ENCODE measurements at regions not wholly inside any gene's neighbourhood (a gene's known extent, or its start where the extent isn't known, plus 50 kb on each side); places are given as distances from the start of the nearest gene placed in this dataset.

DNA sequence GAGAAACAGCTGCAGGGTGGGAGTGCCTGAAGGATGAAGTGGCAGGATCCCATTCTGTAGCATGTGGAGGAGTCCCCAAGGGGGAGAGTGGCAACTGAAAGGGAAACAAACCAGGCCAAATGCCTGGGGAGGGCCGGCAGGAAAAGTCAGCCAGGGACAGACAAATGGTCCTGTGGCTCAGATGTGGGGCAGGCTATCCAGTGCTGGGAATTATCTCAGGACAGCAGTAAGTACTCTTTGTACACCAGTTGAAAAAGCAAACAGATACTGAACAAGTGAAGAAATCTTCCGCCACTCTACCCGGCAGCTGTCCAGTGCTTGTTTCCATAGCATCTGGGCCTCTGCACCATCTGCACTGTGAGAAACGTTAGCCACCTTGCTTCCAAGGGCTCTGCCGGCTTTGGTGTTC, 408.9 kb downstream of the LRATD1 start:
- TF ChIP-seq, protein P1, sequence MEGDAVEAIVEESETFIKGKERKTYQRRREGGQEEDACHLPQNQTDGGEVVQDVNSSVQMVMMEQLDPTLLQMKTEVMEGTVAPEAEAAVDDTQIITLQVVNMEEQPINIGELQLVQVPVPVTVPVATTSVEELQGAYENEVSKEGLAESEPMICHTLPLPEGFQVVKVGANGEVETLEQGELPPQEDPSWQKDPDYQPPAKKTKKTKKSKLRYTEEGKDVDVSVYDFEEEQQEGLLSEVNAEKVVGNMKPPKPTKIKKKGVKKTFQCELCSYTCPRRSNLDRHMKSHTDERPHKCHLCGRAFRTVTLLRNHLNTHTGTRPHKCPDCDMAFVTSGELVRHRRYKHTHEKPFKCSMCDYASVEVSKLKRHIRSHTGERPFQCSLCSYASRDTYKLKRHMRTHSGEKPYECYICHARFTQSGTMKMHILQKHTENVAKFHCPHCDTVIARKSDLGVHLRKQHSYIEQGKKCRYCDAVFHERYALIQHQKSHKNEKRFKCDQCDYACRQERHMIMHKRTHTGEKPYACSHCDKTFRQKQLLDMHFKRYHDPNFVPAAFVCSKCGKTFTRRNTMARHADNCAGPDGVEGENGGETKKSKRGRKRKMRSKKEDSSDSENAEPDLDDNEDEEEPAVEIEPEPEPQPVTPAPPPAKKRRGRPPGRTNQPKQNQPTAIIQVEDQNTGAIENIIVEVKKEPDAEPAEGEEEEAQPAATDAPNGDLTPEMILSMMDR (conservative IDR thresholded peaks at IDR 0.05; ENCODE audit: low read depth, low read length) = no peak
- no peak for DNase-seq (ENCODE audit: low read depth)
- no peak overlapping the region for H3K4me3 ChIP-seq (ENCODE audit: low read depth, low read length)

DNA sequence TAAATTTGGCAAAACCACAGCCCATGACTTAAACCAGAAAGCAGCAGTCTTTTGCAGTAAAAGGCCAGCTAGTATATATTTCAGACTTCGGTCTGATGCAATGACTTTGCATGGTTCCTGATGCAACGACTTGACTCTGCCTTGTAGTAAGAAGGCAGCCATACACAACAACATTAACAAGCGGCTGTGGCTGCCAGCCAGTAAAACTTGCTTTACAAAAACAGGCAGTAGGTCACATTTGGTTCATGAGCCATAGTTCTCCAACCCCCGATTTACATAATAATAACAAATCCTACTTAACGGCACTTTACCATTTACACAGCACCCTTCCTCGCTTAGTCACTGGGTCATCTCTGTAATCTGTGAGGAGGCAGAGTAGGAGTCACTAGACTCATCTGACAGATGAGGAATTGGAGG, 410.3 kb downstream of the LRATD1 start:
- H3K4me3 ChIP-seq (ENCODE audit: low read depth, low read length) = no peak overlapping the region
- TF ChIP-seq, protein P1 (conservative IDR thresholded peaks at IDR 0.05; ENCODE audit: low read depth, low read length) = no peak
- DNase-seq (ENCODE audit: low read depth) = peak; percentile 6

DNA sequence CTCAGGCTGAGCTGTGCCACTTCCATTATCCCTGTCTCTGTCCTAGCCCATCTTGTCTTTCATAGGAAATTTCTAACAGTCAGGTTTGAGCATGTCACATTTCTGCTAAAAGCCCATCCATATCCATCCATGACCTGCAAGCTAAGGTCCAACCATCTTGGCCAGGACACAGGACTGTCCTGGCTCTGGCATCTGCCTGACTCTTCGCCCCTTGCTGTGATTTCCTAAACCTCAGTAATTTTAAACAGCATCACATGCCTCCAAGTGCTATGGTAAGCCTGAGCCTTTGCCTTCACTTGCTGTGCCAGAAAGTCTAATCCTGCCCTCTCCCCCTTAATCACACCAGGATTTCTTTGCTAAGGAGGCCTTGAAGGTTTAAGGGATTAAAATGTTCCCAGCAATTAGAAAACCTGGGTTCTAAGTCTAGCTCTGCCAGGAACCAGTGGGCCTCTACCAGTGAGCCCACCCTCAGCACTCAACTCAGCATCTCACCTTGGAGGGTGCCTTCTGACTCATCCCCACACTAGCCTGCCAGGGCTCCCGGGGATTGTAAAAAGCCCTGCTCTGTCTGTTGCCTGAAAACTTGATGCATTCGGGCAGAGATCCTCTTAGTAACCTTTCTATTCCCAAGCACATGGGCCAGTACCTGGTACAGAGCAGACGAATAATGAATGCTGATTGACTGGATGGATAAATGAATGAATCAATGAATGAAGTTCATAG, 411.0 kb downstream of the LRATD1 start:
- no peak overlapping the region for H3K4me3 ChIP-seq (ENCODE audit: low read depth, low read length)

DNA sequence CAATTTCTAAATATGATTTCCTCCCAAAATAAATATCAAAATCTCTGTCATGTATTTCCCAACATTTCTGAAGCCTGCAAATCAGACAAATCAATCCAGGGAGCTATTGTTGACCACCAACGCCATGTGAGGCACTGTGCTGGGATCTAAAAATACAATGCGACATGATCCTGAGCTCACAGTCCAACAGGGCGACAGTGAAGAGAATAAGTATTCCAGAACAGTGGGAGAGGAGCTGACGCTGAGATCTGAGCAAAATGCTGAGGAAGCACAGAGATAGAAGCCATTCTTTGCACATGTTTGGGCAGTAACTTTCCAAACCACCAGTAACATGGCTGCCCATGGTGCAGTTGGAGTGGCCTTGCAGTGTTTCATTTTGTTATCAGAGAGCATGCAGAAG, 412.5 kb downstream of the LRATD1 start:
- DNase-seq (ENCODE audit: low read depth) = no peak
- H3K4me3 ChIP-seq (ENCODE audit: low read depth, low read length) = no peak overlapping the region
- TF ChIP-seq, protein P1 (conservative IDR thresholded peaks at IDR 0.05; ENCODE audit: low read depth, low read length) = no peak

More for the DNA sequence above, 411.0 kb downstream of the LRATD1 start:
- TF ChIP-seq, protein P1 (conservative IDR thresholded peaks at IDR 0.05; ENCODE audit: low read depth, low read length) = no peak
- no peak for DNase-seq (ENCODE audit: low read depth)

DNA sequence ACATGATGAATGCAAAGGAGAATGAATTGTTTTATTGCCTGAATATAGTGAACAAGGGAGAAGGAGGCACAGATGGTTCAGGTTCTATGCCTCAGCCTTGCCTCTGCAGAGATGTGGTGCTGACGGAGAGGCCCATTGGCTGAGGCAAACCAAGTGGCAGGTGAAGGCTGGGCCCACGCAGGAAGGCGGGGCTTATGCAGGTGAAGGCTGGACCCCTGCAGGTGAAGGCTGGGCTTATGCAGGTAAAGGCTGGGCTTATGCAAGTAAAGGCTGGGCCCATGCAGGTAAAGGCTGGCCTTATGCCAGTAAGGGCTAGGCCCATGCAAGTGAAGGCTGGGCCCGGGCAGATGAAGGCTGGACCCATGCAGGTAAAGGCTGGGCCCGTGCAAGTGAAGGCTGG, 414.7 kb downstream of the LRATD1 start:
- H3K4me3 ChIP-seq (ENCODE audit: low read depth, low read length) = no peak overlapping the region
- DNase-seq (ENCODE audit: low read depth) = no peak
- TF ChIP-seq, protein P1 (conservative IDR thresholded peaks at IDR 0.05; ENCODE audit: low read depth, low read length) = no peak

DNA sequence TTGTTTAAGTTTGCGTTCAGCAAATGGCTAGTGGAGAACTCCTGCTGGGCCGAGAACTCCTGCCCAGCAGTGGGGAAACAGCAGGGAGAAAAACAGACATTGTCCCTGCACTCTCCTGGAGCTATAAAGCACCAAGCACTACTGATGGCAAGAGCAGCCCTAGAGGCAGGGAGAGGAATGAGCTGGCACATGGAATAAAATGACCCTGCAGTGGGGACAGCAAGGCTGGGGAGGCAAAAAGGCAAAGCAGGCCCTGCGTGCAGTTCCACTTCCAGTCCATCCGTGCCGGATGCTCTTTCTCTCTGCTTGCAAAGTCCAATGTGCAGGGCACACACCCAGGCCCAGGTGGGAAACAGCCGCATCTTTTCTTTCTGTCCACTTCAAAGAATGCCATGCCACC, 415.5 kb downstream of the LRATD1 start:
- TF ChIP-seq, protein P1 (conservative IDR thresholded peaks at IDR 0.05; ENCODE audit: low read depth, low read length) = no peak
- no peak overlapping the region for H3K4me3 ChIP-seq (ENCODE audit: low read depth, low read length)

More for the DNA sequence above, 415.5 kb downstream of the LRATD1 start:
- DNase-seq (ENCODE audit: low read depth) = no peak

Data from epithelial cell of proximal tubule (primary cell).